Kidney capillary endothelial cell (primary cell): ENCODE measurements at regions not wholly inside any gene's neighbourhood (a gene's known extent, or its start where the extent isn't known, plus 50 kb on each side); places are given as distances from the start of the nearest gene placed in this dataset.
A peak's percentile ranks its signal among the peaks of the same experiment; 100 is the strongest.
"Not testable (repeated sequence)": the region's sequence is repeated elsewhere in the genome, so short reads cannot be mapped to it uniquely, and the experiment has no call there.

Experiments used
- DNase-seq: peaks from one replicate; pipeline ENCODE4 v3.0.0-alpha.2; 2018; ENCODE audit warnings: low spot score

- no peak for DNase-seq
These were observed 1040.7 kb upstream of the INTU start for GRCh38 chr4:126592088-126592487.

- no peak for DNase-seq
These were observed 1039.1 kb upstream of the INTU start for GRCh38 chr4:126593626-126594025.

- DNase-seq = no peak
These were observed 1037.1 kb upstream of the INTU start for GRCh38 chr4:126595643-126596042.

GRCh38 chr4:126599746-126600145 is 1033.0 kb upstream of the INTU start:
- no peak for DNase-seq

GRCh38 chr4:126603210-126603609 is 1029.5 kb upstream of the INTU start:
- no peak for DNase-seq

GRCh38 chr4:126603825-126604224 is 1028.9 kb upstream of the INTU start:
- DNase-seq = no peak

GRCh38 chr4:126604268-126604867 is 1028.4 kb upstream of the INTU start:
- DNase-seq = peak; percentile 30

GRCh38 chr4:126610933-126611332 is 1021.8 kb upstream of the INTU start:
- no peak for DNase-seq

- no peak for DNase-seq
These were observed 1020.9 kb upstream of the INTU start for GRCh38 chr4:126611900-126612299.

- no peak for DNase-seq
These were observed 1018.4 kb upstream of the INTU start for GRCh38 chr4:126614356-126614855.

GRCh38 chr4:126616795-126617194 is 1016.0 kb upstream of the INTU start:
- DNase-seq = no peak

- DNase-seq = peak; percentile 16
These were observed 1005.5 kb upstream of the INTU start for GRCh38 chr4:126627255-126627654.

- no peak for DNase-seq
These were observed 1003.8 kb upstream of the INTU start for GRCh38 chr4:126628933-126629332.

- DNase-seq = no peak
These were observed 1002.5 kb upstream of the INTU start for GRCh38 chr4:126630230-126630629.

GRCh38 chr4:126633306-126633705 is 999.5 kb upstream of the INTU start:
- no peak for DNase-seq

- no peak for DNase-seq
These were observed 995.1 kb upstream of the INTU start for GRCh38 chr4:126637706-126638105.

GRCh38 chr4:126647320-126647719 is 985.4 kb upstream of the INTU start:
- no peak for DNase-seq

- no peak for DNase-seq
These were observed 984.9 kb upstream of the INTU start for GRCh38 chr4:126647756-126648397.

GRCh38 chr4:126658411-126658810 is 974.3 kb upstream of the INTU start:
- DNase-seq = no peak

GRCh38 chr4:126661194-126661593 is 971.6 kb upstream of the INTU start:
- DNase-seq = no peak

- no peak for DNase-seq
These were observed 967.9 kb upstream of the INTU start for GRCh38 chr4:126664839-126665238.

GRCh38 chr4:126670038-126670437 is 962.7 kb upstream of the INTU start:
- DNase-seq = not testable (repeated sequence)

GRCh38 chr4:126678618-126679017 is 954.1 kb upstream of the INTU start:
- no peak for DNase-seq

GRCh38 chr4:126679303-126679702 is 953.5 kb upstream of the INTU start:
- no peak for DNase-seq
